Adrenal gland (tissue), 9 donors: ENCODE measurements at regions not wholly inside any gene's neighbourhood (a gene's known extent, or its start where the extent isn't known, plus 50 kb on each side); places are given as distances from the start of the nearest gene placed in this dataset.

Source experiments
- DNase-seq, 7 donors: peaks; one replicate each; pipeline ENCODE4 v3.0.0-alpha.2; 2019 to 2020
- H3K27ac ChIP-seq, 5 donors: fragments of 200-600 bp; sonication (generic) in 4 of 5; 1 replicate in 3 of 5; 2 replicates in 2 of 5; pipeline versions ENCODE4 v1.5.1 to v1.8.0; 2016 to 2020; ENCODE audit warnings: mild to moderate bottlenecking in 1 of 5
- H3K27me3 ChIP-seq: fragments of 200-600 bp; 2 replicates; pipeline ENCODE4 v1.8.0; 2021
- H3K36me3 ChIP-seq, 2 donors: fragments of 200-600 bp; replicated peaks in 1 of 2; 1 replicate in 1 of 2; 2 replicates in 1 of 2; pipeline versions ENCODE4 v1.5.1 to v1.8.0; 2018 to 2022
- H3K4me1 ChIP-seq, 2 donors: fragments of 200-600 bp; replicated peaks in 1 of 2; 1 replicate in 1 of 2; 2 replicates in 1 of 2; pipeline versions ENCODE4 v1.5.1 to v1.8.0; 2018 to 2021
- H3K4me3 ChIP-seq, 4 donors: fragments of 200-600 bp; sonication (generic) in 3 of 4; one replicate each; pipeline ENCODE4 v1.5.1; 2016 to 2018
- H3K9me3 ChIP-seq, 3 donors: fragments of 200-600 bp; sonication (generic) in 1 of 3; replicated peaks in 1 of 3; 1 replicate in 2 of 3; 2 replicates in 1 of 3; pipeline versions ENCODE4 v1.5.1 to v1.8.0; 2016 to 2021
- CTCF ChIP-seq, 6 experiments: fragments of 450-650 bp in 4 of 6; fragments of 200-600 bp in 2 of 6; sonication (generic) in 1 of 6; IDR thresholded peaks; 1 replicate in 5 of 6; 2 replicates in 1 of 6; pipeline versions ENCODE4 v1.5.1 to v1.8.0; 2016 to 2021; ENCODE audit warnings: antibody characterized with exemption in 6 of 6, mild to moderate bottlenecking in 2 of 6, moderate library complexity in 1 of 6
- POLR2A ChIP-seq, 2 donors: fragments of 450-650 bp; IDR thresholded peaks; one replicate each; pipeline ENCODE4 v1.6.1; 2017; ENCODE audit warnings: antibody characterized with exemption in 2 of 2, mild to moderate bottlenecking in 2 of 2, moderate library complexity in 1 of 2
- WGBS, 4 donors: extraction: QIAGEN DNeasy Blood & Tissue Kit in 2 of 4; methylation state at CpG; one replicate each; pipeline versions ENCODE4 v1.1.5 to v1.1.7; 2013 to 2017; 5-methylcytosine and 5-hydroxymethylcytosine counted together
- intact Hi-C, 2 donors: fragments of 100-400 bp; cut with DNase I; formaldehyde crosslinking; loops; one replicate each; pipeline versions ENCODE4 v1.14.1 to v1.15.0; 2022 to 2023
- donor health status: healthy with polysubstance abuse.
- donor health status: Bipolar disorder and iron deficiency.
- donor health status: DM: yes; HTN: yes; CAD: no.
- donor health status: DM: no; HTN: no; CAD: no.
- donor health status: DM: no; HTN: no; CAD: no.

GRCh38 chr12:92562063-92562734, 140.6 kb upstream of the PLEKHG7 start:
- intact Hi-C loops: no loop called here
- no peak overlapping the region for H3K4me3 ChIP-seq
- H3K27me3 ChIP-seq: no peaks in the 10 kb centered on the region
- H3K9me3 ChIP-seq: no peaks in the 10 kb centered on the region
- DNase-seq: no peak
- H3K36me3 ChIP-seq: no peaks in the 10 kb centered on the region
- TF ChIP-seq CTCF (IDR thresholded peaks at IDR 0.05) (no peak), POLR2A (IDR thresholded peaks at IDR 0.05) (no peak)
- peaks cover 15 to 42% of the 10 kb centered on the region in 2 donors for H3K4me1 ChIP-seq
- 66 to 92% (median 72%) methylated on average over 3 of the region's 3 CpGs for WGBS, 4 donors
- H3K27ac ChIP-seq: peak overlapping the region in 3 of 5 donors; percentile 46 to 65 (median 59)

- no peaks in the 10 kb centered on the region for H3K9me3 ChIP-seq
- H3K27me3 ChIP-seq: no peaks in the 10 kb centered on the region
- H3K27ac ChIP-seq: peak overlapping the region; percentile 22 to 75 (median 59)
- WGBS, 4 donors: 10 to 14% (median 12%) methylated on average over 3 of the region's 3 CpGs
- no peak for TF ChIP-seq POLR2A (IDR thresholded peaks at IDR 0.05)
- no peak for TF ChIP-seq CTCF (IDR thresholded peaks at IDR 0.05)
- intact Hi-C loops: no loop called here
- no peaks in the 10 kb centered on the region for H3K36me3 ChIP-seq
- H3K4me1 ChIP-seq: peaks cover 15 to 43% of the 10 kb centered on the region in 2 donors
- H3K4me3 ChIP-seq: no peak overlapping the region
- peak; percentile 75 to 91 (median 85) for DNase-seq
Measured at GRCh38 chr12:92561543-92561899, 141.3 kb upstream of the PLEKHG7 start.

DNA sequence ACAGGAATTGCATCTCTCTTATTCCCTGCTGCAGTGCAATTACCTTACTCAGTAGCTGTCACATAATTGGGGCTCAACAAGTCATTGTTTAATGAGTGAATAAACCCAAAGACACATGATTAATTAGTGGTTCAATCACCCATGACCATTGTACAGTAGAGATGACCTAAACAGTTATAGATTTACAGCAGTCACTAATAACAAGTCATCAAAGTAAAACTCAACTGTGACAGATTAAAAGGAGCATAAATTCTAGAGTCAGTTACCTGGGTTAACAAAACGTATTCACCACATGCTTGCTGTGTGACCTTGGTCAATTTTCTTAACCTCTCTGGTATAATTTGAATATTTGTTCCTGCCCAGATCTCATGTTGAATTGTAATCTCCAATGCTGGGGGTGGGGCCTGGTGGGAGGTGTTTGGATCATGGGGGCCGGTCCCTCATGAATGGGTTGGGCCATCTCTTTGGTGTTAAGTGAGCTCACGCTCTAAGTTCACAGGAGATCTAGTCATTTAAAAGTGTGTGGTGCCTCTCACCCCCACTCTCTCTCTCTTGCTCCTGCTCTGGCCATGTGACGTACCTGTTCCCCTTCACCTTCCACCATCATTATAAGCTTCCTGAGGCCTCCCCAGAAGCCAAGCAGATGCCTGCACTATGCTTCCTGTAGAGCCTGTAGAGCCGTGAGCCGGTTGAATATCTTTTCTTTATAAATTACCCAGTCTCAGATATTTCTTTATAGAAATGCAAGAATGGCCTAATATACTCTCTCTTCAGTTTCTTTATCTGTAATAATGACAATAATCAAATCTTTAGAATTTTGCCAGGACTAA, 141.9 kb upstream of the PLEKHG7 start:
- no peaks in the 10 kb centered on the region for H3K9me3 ChIP-seq
- no peak for DNase-seq
- no peak for TF ChIP-seq POLR2A (IDR thresholded peaks at IDR 0.05)
- intact Hi-C loops: no loop called here
- H3K27me3 ChIP-seq: no peaks in the 10 kb centered on the region
- WGBS, 4 donors: 76 to 90% (median 81%) methylated on average over 6 of the region's 6 CpGs
- H3K27ac ChIP-seq: peak overlapping the region; percentile 22 to 75 (median 59)
- no peaks in the 10 kb centered on the region for H3K36me3 ChIP-seq
- peaks cover 15 to 49% of the 10 kb centered on the region in 2 donors for H3K4me1 ChIP-seq
- no peak overlapping the region for H3K4me3 ChIP-seq

DNA sequence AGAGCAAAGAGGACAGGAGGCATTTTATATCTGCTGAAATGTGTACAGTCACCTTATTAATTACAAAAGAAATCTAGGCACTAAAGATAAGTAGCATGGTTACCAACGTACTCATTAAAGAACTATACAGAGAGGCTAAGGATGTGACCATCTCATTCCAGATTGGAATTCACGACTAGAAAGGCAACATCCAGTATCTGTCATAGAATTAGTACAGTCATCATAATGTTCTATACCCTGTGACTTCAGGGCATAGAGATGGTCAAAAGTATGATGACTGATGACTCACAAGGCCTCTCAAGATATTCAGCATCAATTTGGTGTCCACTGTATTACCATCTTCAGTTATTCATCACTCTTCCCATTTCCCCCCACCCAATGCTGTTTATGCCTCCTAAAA, 144.0 kb upstream of the PLEKHG7 start:
- 39 to 50% (median 44%) methylated on average over 2 of the region's 2 CpGs for WGBS, 4 donors
- H3K9me3 ChIP-seq: no peaks in the 10 kb centered on the region
- no peaks in the 10 kb centered on the region for H3K36me3 ChIP-seq
- H3K27ac ChIP-seq: peak overlapping the region; percentile 67 to 81 (median 79)
- no peak for DNase-seq
- no peak overlapping the region for H3K4me3 ChIP-seq
- no peaks in the 10 kb centered on the region for H3K27me3 ChIP-seq
- intact Hi-C loops: loop anchor here in 1 of 2 donors (10.0 kb wide), 1 partner anchor 54 kb away; no protein-coding TSS in a partner anchor
- TF ChIP-seq POLR2A (IDR thresholded peaks at IDR 0.05): no peak
- no peak for TF ChIP-seq CTCF (IDR thresholded peaks at IDR 0.05)
- peaks cover 35 to 70% of the 10 kb centered on the region in 2 donors for H3K4me1 ChIP-seq
